K562 (cell line): ENCODE measurements at regions not wholly inside any gene's neighbourhood (a gene's known extent, or its start where the extent isn't known, plus 50 kb on each side); places are given as distances from the start of the nearest gene placed in this dataset.
A peak's percentile ranks its signal among the peaks of the same experiment; 100 is the strongest.

ENCODE experiments used
- DMBX1 ChIP-seq: fragments of 250-450 bp; sonication (Bioruptor Pico); IDR thresholded peaks from 2 replicates; pipeline ENCODE4 v1.8.0; 2022; ENCODE audit warnings: inconsistent platforms, mild to moderate bottlenecking, moderate library complexity, borderline replicate concordance
- GTF2E2 ChIP-seq: fragments of 200-800 bp; sonication (Bioruptor generic); IDR thresholded peaks from 2 replicates; pipeline ENCODE4 v1.6.1; 2016; ENCODE audit warnings: missing genetic modification characterization, missing compliant biosample characterization
- HDAC3 ChIP-seq: fragments of 450-650 bp; IDR thresholded peaks from 2 replicates; pipeline ENCODE4 v1.6.1; 2018; ENCODE audit warnings: borderline replicate concordance, mild to moderate bottlenecking, moderate library complexity; ENCODE audit not compliant: partially characterized antibody
- JUND ChIP-seq, 2 experiments: IDR thresholded peaks; 2 replicates in 1 of 2; 3 replicates in 1 of 2; pipeline ENCODE4 v1.6.1; 2011; ENCODE audit warnings: borderline replicate concordance in 2 of 2, low read depth in 2 of 2, low read length in 2 of 2, improper control_type of control experiment in 1 of 2, missing biosample characterization in 1 of 2, missing genetic modification characterization in 1 of 2, missing genetic modification reagents in 1 of 2
- PTTG1 ChIP-seq: fragments of 450-650 bp; IDR thresholded peaks from 2 replicates; pipeline ENCODE4 v1.6.1; 2016; ENCODE audit warnings: low read depth, mild to moderate bottlenecking, missing genetic modification characterization, missing compliant biosample characterization
- RREB1 ChIP-seq: fragments of 250-450 bp; sonication (Bioruptor Pico); IDR thresholded peaks from 2 replicates; pipeline ENCODE4 v1.4.0; 2020
- SREBF1 ChIP-seq: fragments of 150-350 bp; IDR thresholded peaks from 2 replicates; pipeline ENCODE4 v1.6.1; 2014; ENCODE audit warnings: antibody characterized with exemption, low read depth, low read length, borderline replicate concordance
- STAG1 ChIP-seq: sonication (generic); formaldehyde crosslinking; IDR thresholded peaks from 2 replicates; pipeline ENCODE4 v1.5.0; 2020; ENCODE audit warnings: missing genetic modification reagents, borderline replicate concordance
- TEAD1 ChIP-seq, 2 experiments: fragments of 450-650 bp in 1 of 2; sonication (generic) in 1 of 2; formaldehyde crosslinking; IDR thresholded peaks; 2 replicates each; pipeline versions ENCODE4 v1.4.0 to v1.8.0; 2020 to 2022; ENCODE audit warnings: mild to moderate bottlenecking in 2 of 2, missing genetic modification reagents in 1 of 2
- ZNF23 ChIP-seq: fragments of 250-450 bp; sonication (Bioruptor Pico); IDR thresholded peaks from 2 replicates; pipeline ENCODE4 v1.4.0; 2020; ENCODE audit warnings: mild to moderate bottlenecking
- ZNF740 ChIP-seq, 3 experiments: fragments of 200-800 bp in 1 of 3; sonication (Bioruptor generic) in 1 of 3; sonication (generic) in 1 of 3; formaldehyde crosslinking in 1 of 3; IDR thresholded peaks; 2 replicates each; pipeline versions ENCODE4 v1.6.1 to v1.8.0; 2016 to 2022; ENCODE audit warnings: mild to moderate bottlenecking in 2 of 3, missing compliant biosample characterization in 2 of 3, missing genetic modification characterization in 2 of 3, missing genetic modification reagents in 1 of 3
- ZNF79 ChIP-seq: fragments of 250-450 bp; sonication (Bioruptor Pico); IDR thresholded peaks from 2 replicates; pipeline ENCODE4 v1.4.0; 2020; ENCODE audit warnings: low read depth, mild to moderate bottlenecking, moderate library complexity
- TF ChIP-seq, protein P1 (sequence below): IDR thresholded peaks from 3 replicates; pipeline ENCODE4 v1.6.1; 2011; ENCODE audit warnings: borderline replicate concordance, mild to moderate bottlenecking, moderate library complexity; ENCODE audit not compliant: insufficient read length; ENCODE audit errors: extremely low read depth
- TF ChIP-seq, protein P2 (sequence below): fragments of 250-450 bp; sonication (Bioruptor Pico); IDR thresholded peaks from 2 replicates; pipeline ENCODE4 v1.4.0; 2020; ENCODE audit warnings: borderline replicate concordance

GRCh38 chr1:213686983-213687382 is 300.8 kb upstream of the PROX1 start (continued):
- TF ChIP-seq, protein P1, sequence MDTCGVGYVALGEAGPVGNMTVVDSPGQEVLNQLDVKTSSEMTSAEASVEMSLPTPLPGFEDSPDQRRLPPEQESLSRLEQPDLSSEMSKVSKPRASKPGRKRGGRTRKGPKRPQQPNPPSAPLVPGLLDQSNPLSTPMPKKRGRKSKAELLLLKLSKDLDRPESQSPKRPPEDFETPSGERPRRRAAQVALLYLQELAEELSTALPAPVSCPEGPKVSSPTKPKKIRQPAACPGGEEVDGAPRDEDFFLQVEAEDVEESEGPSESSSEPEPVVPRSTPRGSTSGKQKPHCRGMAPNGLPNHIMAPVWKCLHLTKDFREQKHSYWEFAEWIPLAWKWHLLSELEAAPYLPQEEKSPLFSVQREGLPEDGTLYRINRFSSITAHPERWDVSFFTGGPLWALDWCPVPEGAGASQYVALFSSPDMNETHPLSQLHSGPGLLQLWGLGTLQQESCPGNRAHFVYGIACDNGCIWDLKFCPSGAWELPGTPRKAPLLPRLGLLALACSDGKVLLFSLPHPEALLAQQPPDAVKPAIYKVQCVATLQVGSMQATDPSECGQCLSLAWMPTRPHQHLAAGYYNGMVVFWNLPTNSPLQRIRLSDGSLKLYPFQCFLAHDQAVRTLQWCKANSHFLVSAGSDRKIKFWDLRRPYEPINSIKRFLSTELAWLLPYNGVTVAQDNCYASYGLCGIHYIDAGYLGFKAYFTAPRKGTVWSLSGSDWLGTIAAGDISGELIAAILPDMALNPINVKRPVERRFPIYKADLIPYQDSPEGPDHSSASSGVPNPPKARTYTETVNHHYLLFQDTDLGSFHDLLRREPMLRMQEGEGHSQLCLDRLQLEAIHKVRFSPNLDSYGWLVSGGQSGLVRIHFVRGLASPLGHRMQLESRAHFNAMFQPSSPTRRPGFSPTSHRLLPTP: no peak
- TF ChIP-seq ZNF740 (CRISPR knock-in tag; IDR thresholded peaks at IDR 0.05) (no peak), ZNF740 (tag; IDR thresholded peaks at IDR 0.05) (no peak), SREBF1 (no peak), ZNF23 (CRISPR knock-in tag) (no peak), TEAD1 (CRISPR knock-in tag; IDR thresholded peaks at IDR 0.05) (no peak; a peak in 1 of 4 replicates), RREB1 (CRISPR knock-in tag) (0 out of 2 replicates have a peak, but pooled peaks have one; percentile 38), JUND (IDR thresholded peaks at IDR 0.05; ENCODE audit: borderline replicate concordance, low read depth, low read length) (no peak), JUND (tag; IDR thresholded peaks at IDR 0.05; ENCODE audit: borderline replicate concordance, low read depth, low read length) (no peak), DMBX1 (peak; percentile 71; the same call in 1 of the 2 replicates), STAG1 (CRISPR knock-in tag) (no peak), ZNF79 (CRISPR knock-in tag) (peak; percentile 86), PTTG1 (peak; percentile 78), HDAC3 (no peak), GTF2E2 (tag) (no peak)
- TF ChIP-seq, protein P2, sequence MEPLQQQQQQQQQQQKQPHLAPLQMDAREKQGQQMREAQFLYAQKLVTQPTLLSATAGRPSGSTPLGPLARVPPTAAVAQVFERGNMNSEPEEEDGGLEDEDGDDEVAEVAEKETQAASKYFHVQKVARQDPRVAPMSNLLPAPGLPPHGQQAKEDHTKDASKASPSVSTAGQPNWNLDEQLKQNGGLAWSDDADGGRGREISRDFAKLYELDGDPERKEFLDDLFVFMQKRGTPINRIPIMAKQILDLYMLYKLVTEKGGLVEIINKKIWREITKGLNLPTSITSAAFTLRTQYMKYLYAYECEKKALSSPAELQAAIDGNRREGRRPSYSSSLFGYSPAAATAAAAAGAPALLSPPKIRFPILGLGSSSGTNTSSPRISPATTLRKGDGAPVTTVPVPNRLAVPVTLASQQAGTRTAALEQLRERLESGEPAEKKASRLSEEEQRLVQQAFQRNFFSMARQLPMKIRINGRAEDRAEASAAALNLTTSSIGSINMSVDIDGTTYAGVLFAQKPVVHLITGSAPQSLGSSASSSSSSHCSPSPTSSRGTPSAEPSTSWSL: no peak
